SK-N-SH (cell line): ENCODE measurements at regions not wholly inside any gene's neighbourhood (a gene's known extent, or its start where the extent isn't known, plus 50 kb on each side); places are given as distances from the start of the nearest gene placed in this dataset.

Source experiments
- CTCF ChIA-PET: fragments of 300-600, 350-600 bp; formaldehyde crosslinking; extraction: SDS; loops from one replicate; lab custom pipeline; 2021; lab: Yijun Ruan, JAX
- POLR2A ChIA-PET: fragments of 350-600 bp; sonication (Branson Sonifier 250); formaldehyde crosslinking; extraction: SDS; loops from one replicate; lab custom pipeline; 2020; ENCODE audit warnings: antibody characterized with exemption, inconsistent platforms; lab: Yijun Ruan, JAX
- DNase-seq: peaks from one replicate; pipeline ENCODE4 v3.0.0; 2012
- H2AFZ ChIP-seq: fragments of 200-600 bp; sonication (generic); 2 replicates; pipeline ENCODE4 v1.8.1; 2016; ENCODE audit warnings: antibody characterized with exemption, mild to moderate bottlenecking, low read depth
- H3F3A ChIP-seq: fragments of 200-600 bp; sonication (generic); replicated peaks from 2 replicates; pipeline ENCODE3; 2016; ENCODE audit warnings: antibody characterized with exemption, mild to moderate bottlenecking; ENCODE audit not compliant: insufficient read depth
- H3K27ac ChIP-seq, 2 experiments: fragments of 200-500 bp in 1 of 2; fragments of 200-600 bp in 1 of 2; sonication (Bioruptor generic) in 1 of 2; sonication (generic), shearing (Covaris generic) in 1 of 2; 2 replicates each; pipeline versions ENCODE4 v1.5.1 to v1.6.1; 2014 to 2016; ENCODE audit warnings: low read depth in 2 of 2, inconsistent platforms in 1 of 2, low read length in 1 of 2, mild to moderate bottlenecking in 1 of 2, mixed read lengths in 1 of 2
- H3K27me3 ChIP-seq: fragments of 200-600 bp; sonication (generic), shearing (Covaris generic); 2 replicates; pipeline ENCODE4 v1.6.1; 2016; ENCODE audit warnings: mixed run types; ENCODE audit not compliant: insufficient read depth
- H3K36me3 ChIP-seq, 2 experiments: fragments of 200-500 bp in 1 of 2; fragments of 200-600 bp in 1 of 2; sonication (Bioruptor generic) in 1 of 2; sonication (generic) in 1 of 2; replicated peaks in 1 of 2; 2 replicates each; pipeline versions ENCODE3 to v1.5.1; 2014 to 2016; ENCODE audit warnings: low read length in 1 of 2, mild to moderate bottlenecking in 1 of 2; ENCODE audit not compliant: insufficient read depth in 2 of 2, control insufficient read depth in 1 of 2
- H3K4me1 ChIP-seq, 2 experiments: fragments of 200-500 bp in 1 of 2; fragments of 200-600 bp in 1 of 2; sonication (Bioruptor generic) in 1 of 2; sonication (generic), shearing (Covaris generic) in 1 of 2; 2 replicates each; pipeline versions ENCODE4 v1.5.1 to v1.6.1; 2014 to 2016; ENCODE audit warnings: low read depth in 1 of 2, low read length in 1 of 2, mixed run types in 1 of 2; ENCODE audit not compliant: insufficient read depth in 2 of 2, control insufficient read depth in 1 of 2
- H3K4me2 ChIP-seq: fragments of 200-600 bp; sonication (generic), shearing (Covaris generic); 2 replicates; pipeline ENCODE4 v1.6.1; 2017; ENCODE audit warnings: mixed run types
- H3K4me3 ChIP-seq, 2 experiments: fragments of 200-500 bp in 1 of 2; fragments of 200-600 bp in 1 of 2; sonication (Bioruptor generic) in 1 of 2; sonication (generic), shearing (Covaris generic) in 1 of 2; 2 replicates each; pipeline versions ENCODE4 v1.5.1 to v1.8.1; 2014 to 2016; ENCODE audit warnings: low read depth in 2 of 2, inconsistent platforms in 1 of 2, low read length in 1 of 2, mild to moderate bottlenecking in 1 of 2, mixed read lengths in 1 of 2, moderate library complexity in 1 of 2
- H3K79me2 ChIP-seq: fragments of 200-600 bp; sonication (generic); 2 replicates; pipeline ENCODE4 v1.8.1; 2017; ENCODE audit warnings: mild to moderate bottlenecking; ENCODE audit not compliant: insufficient read depth
- H3K9ac ChIP-seq: fragments of 200-600 bp; sonication (generic); 2 replicates; pipeline ENCODE4 v1.6.1; 2017; ENCODE audit warnings: mixed run types
- H3K9me2 ChIP-seq: fragments of 200-600 bp; sonication (generic); 2 replicates; pipeline ENCODE4 v1.6.1; 2017; ENCODE audit warnings: mixed run types
- H3K9me3 ChIP-seq: fragments of 200-600 bp; sonication (generic); 2 replicates; pipeline ENCODE4 v1.6.1; 2017; ENCODE audit warnings: mixed run types, mild to moderate bottlenecking, moderate library complexity
- H4K20me1 ChIP-seq: fragments of 200-600 bp; sonication (generic); 2 replicates; pipeline ENCODE4 v1.6.1; 2017; ENCODE audit warnings: mild to moderate bottlenecking, mixed run types; ENCODE audit not compliant: insufficient read depth
- CHD2 ChIP-seq: fragments of 150-350 bp; IDR thresholded peaks from 2 replicates; pipeline ENCODE4 v1.6.1; 2018; ENCODE audit warnings: low read length; ENCODE audit not compliant: partially characterized antibody
- EP300 ChIP-seq, 2 experiments: IDR thresholded peaks; 2 replicates each; pipeline versions ENCODE4 v1.4.0 to v1.6.1; 2012; ENCODE audit warnings: borderline replicate concordance in 1 of 2, low read depth in 1 of 2, low read length in 1 of 2
- FOXJ3 ChIP-seq: sonication (generic); formaldehyde crosslinking; IDR thresholded peaks from 2 replicates; pipeline ENCODE4 v1.5.1; 2020; ENCODE audit warnings: mild to moderate bottlenecking, missing genetic modification reagents
- FOXM1 ChIP-seq: IDR thresholded peaks from 2 replicates; pipeline ENCODE4 v1.4.0; 2012; ENCODE audit warnings: low read depth, mild to moderate bottlenecking
- GATA2 ChIP-seq: sonication (generic); formaldehyde crosslinking; IDR thresholded peaks from 2 replicates; pipeline ENCODE4 v1.5.0; 2020; ENCODE audit warnings: mild to moderate bottlenecking, missing genetic modification reagents
- POLR2AphosphoS5 ChIP-seq: IDR thresholded peaks from 2 replicates; pipeline ENCODE4 v1.6.1; 2012; ENCODE audit warnings: low read depth, low read length
- RAD21 ChIP-seq: IDR thresholded peaks from 2 replicates; pipeline ENCODE4 v1.6.1; 2012; ENCODE audit warnings: mild to moderate bottlenecking, low read length
- RCOR1 ChIP-seq: fragments of 150-350 bp; IDR thresholded peaks from 2 replicates; pipeline ENCODE4 v1.6.1; 2017; ENCODE audit warnings: antibody characterized with exemption, low read length
- RXRA ChIP-seq: IDR thresholded peaks from 2 replicates; pipeline ENCODE4 v1.4.0; 2012; ENCODE audit warnings: low read depth, mild to moderate bottlenecking, borderline replicate concordance
- SIN3A ChIP-seq: IDR thresholded peaks from 2 replicates; pipeline ENCODE4 v1.6.1; 2012; ENCODE audit warnings: low read depth, mild to moderate bottlenecking, low read length, moderate library complexity, borderline replicate concordance
- SMC3 ChIP-seq: IDR thresholded peaks from 2 replicates; pipeline ENCODE4 v1.6.1; 2012; ENCODE audit warnings: low read depth, low read length, improper control_type of control experiment
- TAF1 ChIP-seq: IDR thresholded peaks from 2 replicates; pipeline ENCODE4 v1.6.1; 2012; ENCODE audit warnings: low read depth, mild to moderate bottlenecking, low read length, moderate library complexity, borderline replicate concordance
- TEAD4 ChIP-seq: IDR thresholded peaks from 2 replicates; pipeline ENCODE4 v1.4.0; 2012; ENCODE audit warnings: mild to moderate bottlenecking, borderline replicate concordance; ENCODE audit not compliant: insufficient read depth
- YY1 ChIP-seq: IDR thresholded peaks from 2 replicates; pipeline ENCODE4 v1.4.0; 2012; ENCODE audit warnings: low read depth, mild to moderate bottlenecking
- WGBS: methylation state at CpG from one replicate; pipeline ENCODE4 v1.1.6; 2017; ENCODE audit warnings: low lambda C conversion rate; 5-methylcytosine and 5-hydroxymethylcytosine counted together
- TF ChIP-seq, protein P1 (sequence below): fragments of 150-350 bp; IDR thresholded peaks from 2 replicates; pipeline ENCODE4 v1.6.1; 2016; ENCODE audit warnings: mild to moderate bottlenecking, low read depth, low read length

GRCh38 chr3:112721231-112721630 is 80.3 kb upstream of the CCDC80 start:
- Histone ChIP-seq H4K20me1 (no peaks in the 10 kb centered on the region), H3F3A (no peaks in the 10 kb centered on the region), H3K79me2 (no peaks in the 10 kb centered on the region), H3K4me3 (no peak overlapping the region), H3K9ac (no peak overlapping the region), H3K9me3 (no peaks in the 10 kb centered on the region), H3K27me3 (no peaks in the 10 kb centered on the region), H3K27ac (no peak overlapping the region), H3K4me2 (no peak overlapping the region), H3K36me3 (no peaks in the 10 kb centered on the region), H2AFZ (no peak overlapping the region), H3K4me1 (no peaks in the 10 kb centered on the region), H3K9me2 (no peaks in the 10 kb centered on the region)
- TF ChIP-seq, protein P1, sequence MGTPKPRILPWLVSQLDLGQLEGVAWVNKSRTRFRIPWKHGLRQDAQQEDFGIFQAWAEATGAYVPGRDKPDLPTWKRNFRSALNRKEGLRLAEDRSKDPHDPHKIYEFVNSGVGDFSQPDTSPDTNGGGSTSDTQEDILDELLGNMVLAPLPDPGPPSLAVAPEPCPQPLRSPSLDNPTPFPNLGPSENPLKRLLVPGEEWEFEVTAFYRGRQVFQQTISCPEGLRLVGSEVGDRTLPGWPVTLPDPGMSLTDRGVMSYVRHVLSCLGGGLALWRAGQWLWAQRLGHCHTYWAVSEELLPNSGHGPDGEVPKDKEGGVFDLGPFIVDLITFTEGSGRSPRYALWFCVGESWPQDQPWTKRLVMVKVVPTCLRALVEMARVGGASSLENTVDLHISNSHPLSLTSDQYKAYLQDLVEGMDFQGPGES = no peak
- no peak for TF ChIP-seq CHD2
- TF ChIP-seq RCOR1 = no peak
- no peak for TF ChIP-seq TEAD4
- TF ChIP-seq RXRA = no peak
- TF ChIP-seq TAF1 = no peak
- no peak for TF ChIP-seq FOXJ3 (CRISPR knock-in tag)
- TF ChIP-seq RAD21 = no peak
- TF ChIP-seq SIN3A = no peak
- no peak for TF ChIP-seq GATA2 (CRISPR knock-in tag)
- TF ChIP-seq FOXM1 = no peak
- TF ChIP-seq POLR2AphosphoS5 = no peak
- TF ChIP-seq SMC3 = no peak
- TF ChIP-seq YY1 = no peak
- no peak for TF ChIP-seq EP300 (IDR thresholded peaks at IDR 0.05; ENCODE audit: borderline replicate concordance in 1 of 2, low read depth in 1 of 2, low read length in 1 of 2)
- CTCF ChIA-PET = interaction anchor here (0.6 to 1.6 kb wide), 3 partner anchors 12 to 78 kb away, joined by 3 to 6 read pairs (median 3); no protein-coding TSS in a partner anchor
- POLR2A ChIA-PET = no interaction called here
- no peak for DNase-seq
- WGBS = 80% methylated on average over 4 of the region's 4 CpGs

DNA sequence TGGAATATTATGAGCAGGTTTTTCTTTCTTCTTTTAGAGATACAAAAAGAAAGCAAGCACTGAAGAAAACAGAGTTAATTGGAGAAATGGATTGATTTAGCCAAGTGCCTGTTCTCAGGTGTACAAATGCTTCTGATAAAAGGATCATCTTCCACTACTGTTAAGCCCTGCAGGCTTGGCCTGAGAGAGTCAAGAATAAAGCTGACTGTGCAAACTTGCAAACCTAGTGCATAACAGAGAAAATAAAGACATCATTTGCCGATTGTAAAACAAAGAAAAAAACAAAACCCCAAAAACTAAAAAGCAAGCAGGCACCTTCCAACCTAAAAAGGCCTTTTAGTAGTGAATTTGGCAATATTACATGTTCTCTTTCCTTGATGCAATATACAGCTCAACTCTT is 78.0 kb upstream of the CCDC80 start:
- ChIA-PET CTCF (interaction anchor here (1.2 to 1.3 kb wide), 2 partner anchors 16 to 76 kb away, joined by 3 read pairs; no protein-coding TSS in a partner anchor), POLR2A (no interaction called here)
- Histone ChIP-seq H3K9me3 (no peaks in the 10 kb centered on the region), H3K9ac (no peak overlapping the region), H3K36me3 (no peaks in the 10 kb centered on the region), H3F3A (no peaks in the 10 kb centered on the region), H3K4me2 (no peak overlapping the region), H3K79me2 (no peaks in the 10 kb centered on the region), H3K27ac (no peak overlapping the region), H4K20me1 (no peaks in the 10 kb centered on the region), H3K4me3 (no peak overlapping the region), H3K9me2 (no peaks in the 10 kb centered on the region), H3K27me3 (no peaks in the 10 kb centered on the region), H3K4me1 (no peaks in the 10 kb centered on the region), H2AFZ (no peak overlapping the region)
- no peak for DNase-seq
- 74% methylated on average over 1 of the region's 1 CpG for WGBS
- TF ChIP-seq RCOR1 = no peak
